GM13976 (cell line): ENCODE measurements at regions not wholly inside any gene's neighbourhood (a gene's known extent, or its start where the extent isn't known, plus 50 kb on each side); places are given as distances from the start of the nearest gene placed in this dataset.

Experiments
- DNase-seq: peaks from one replicate; pipeline ENCODE4 v3.0.0; 2012; ENCODE audit warnings: low spot score
- in situ Hi-C: fragments of 300-500 bp; cut with MboI; formaldehyde crosslinking; loops from one replicate; pipeline ENCODE4 v1.12.0; 2022; ENCODE audit warnings: low sequenced_read_pairs, mixed read lengths, inconsistent platforms; ENCODE audit not compliant: unreplicated experiment
- TF ChIP-seq, protein P1 (sequence below): IDR thresholded peaks from 2 replicates; pipeline ENCODE4 v1.5.1; 2012; ENCODE audit warnings: borderline replicate concordance, mild to moderate bottlenecking; ENCODE audit not compliant: insufficient read depth; ENCODE audit errors: extremely low read depth, missing control alignments, control extremely low read depth

DNA sequence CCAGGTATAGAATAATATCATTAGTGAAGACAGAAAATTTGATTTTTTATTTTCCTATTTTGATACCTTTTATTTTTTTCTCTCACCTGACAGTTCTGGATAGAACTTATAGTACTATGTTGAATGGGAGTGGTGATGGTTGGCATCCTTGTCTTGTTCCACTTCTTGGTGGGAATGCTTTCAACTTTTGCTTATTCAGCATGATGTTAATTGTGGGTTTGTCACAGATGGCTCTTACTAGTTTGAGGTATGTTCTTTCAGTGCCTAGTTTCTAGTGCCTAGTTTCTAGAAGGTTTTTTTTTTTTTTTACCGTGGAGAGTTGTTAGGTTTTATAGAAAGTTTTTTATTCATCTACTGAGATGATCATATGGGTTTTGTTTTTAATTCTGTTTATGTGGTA, 516.3 kb upstream of the NOVA1 start:
- TF ChIP-seq, protein P1, sequence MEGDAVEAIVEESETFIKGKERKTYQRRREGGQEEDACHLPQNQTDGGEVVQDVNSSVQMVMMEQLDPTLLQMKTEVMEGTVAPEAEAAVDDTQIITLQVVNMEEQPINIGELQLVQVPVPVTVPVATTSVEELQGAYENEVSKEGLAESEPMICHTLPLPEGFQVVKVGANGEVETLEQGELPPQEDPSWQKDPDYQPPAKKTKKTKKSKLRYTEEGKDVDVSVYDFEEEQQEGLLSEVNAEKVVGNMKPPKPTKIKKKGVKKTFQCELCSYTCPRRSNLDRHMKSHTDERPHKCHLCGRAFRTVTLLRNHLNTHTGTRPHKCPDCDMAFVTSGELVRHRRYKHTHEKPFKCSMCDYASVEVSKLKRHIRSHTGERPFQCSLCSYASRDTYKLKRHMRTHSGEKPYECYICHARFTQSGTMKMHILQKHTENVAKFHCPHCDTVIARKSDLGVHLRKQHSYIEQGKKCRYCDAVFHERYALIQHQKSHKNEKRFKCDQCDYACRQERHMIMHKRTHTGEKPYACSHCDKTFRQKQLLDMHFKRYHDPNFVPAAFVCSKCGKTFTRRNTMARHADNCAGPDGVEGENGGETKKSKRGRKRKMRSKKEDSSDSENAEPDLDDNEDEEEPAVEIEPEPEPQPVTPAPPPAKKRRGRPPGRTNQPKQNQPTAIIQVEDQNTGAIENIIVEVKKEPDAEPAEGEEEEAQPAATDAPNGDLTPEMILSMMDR: no peak
- in situ Hi-C loops: no loop called here

DNA sequence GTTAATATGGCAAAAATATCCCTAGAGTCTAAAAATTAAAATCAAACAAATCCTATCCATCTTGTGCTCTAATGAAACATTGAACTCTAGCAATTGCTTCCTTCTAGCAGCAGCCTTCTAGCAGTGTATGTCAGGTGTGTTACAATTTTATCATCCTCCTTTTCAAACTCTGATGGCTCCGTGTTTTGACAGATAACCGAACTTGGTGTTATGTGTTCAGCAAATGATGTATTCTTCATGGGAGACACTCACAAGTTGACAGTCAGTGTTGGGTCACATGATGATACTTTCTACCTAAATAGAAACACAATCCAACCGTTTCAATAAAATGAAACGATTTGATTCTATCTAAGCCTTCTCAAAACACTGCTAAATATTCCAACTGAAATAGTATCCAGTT, 525.3 kb upstream of the NOVA1 start:
- in situ Hi-C loops: no loop called here
- no peak for DNase-seq
- TF ChIP-seq, protein P1: no peak

More for the DNA sequence above, 516.3 kb upstream of the NOVA1 start:
- no peak for DNase-seq

DNA sequence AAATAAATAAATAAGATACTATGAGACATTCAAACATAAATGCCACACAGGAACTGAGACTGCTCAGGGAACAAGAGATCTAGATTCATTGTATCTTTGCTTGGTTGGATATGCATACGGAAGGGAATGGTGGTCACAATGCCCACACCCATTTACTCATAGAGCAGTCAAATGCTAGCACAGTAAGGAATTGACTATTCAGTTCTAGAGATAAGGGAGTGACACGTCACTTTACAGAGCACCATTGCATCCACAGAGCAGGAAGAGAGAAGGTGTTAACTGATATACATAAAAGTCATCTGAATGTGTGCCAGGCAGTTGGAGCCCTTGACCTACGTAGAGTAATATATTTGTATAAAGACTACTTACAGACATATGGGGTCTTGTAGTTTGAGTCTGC, 530.0 kb upstream of the NOVA1 start:
- TF ChIP-seq, protein P1: no peak
- in situ Hi-C loops: no loop called here
- DNase-seq: no peak

DNA sequence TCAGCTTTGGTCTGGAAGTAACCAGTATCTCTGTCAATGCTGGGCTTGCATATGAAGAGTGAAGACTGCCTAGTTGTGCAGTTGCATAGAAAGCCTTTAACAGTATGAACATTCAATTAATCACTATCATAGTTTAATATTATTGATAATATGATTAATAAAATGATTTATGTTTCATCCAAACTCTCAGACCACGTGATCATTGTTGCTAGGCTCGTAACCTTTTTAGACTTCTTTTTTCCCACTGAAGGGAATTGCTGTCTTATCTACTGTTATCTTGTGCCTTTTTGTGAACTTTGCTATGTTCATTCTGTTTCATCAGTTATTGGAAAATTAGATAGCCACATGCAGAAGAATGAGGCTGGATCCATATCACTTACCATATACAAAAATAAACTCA, 536.4 kb upstream of the NOVA1 start:
- TF ChIP-seq, protein P1: no peak
- no peak for DNase-seq
- in situ Hi-C loops: no loop called here

- no peak for DNase-seq
- in situ Hi-C loops: no loop called here
- TF ChIP-seq, protein P1: no peak
Observed at GRCh38 chr14:27145170-27145569, 547.3 kb upstream of the NOVA1 start.

DNA sequence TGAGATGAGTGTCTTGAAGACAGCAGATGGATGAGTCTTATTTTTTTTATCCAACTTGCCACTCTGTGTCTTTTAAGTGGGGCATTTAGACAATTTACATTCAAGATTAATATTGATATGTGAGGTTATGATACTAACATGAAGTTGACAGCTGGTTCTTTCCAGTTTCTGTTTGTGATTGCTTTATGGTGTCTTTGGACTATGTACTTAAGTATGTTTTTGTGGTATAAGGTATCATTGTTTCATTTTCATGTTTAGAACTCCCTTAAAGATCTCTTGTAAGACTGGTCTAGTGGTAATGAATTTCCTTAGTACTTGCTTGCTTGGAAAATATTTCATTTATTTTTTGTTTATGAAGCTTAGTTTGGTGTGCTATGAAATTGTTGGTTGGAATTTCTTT, 550.3 kb upstream of the NOVA1 start:
- in situ Hi-C loops: no loop called here
- no peak for DNase-seq
- TF ChIP-seq, protein P1: no peak

DNA sequence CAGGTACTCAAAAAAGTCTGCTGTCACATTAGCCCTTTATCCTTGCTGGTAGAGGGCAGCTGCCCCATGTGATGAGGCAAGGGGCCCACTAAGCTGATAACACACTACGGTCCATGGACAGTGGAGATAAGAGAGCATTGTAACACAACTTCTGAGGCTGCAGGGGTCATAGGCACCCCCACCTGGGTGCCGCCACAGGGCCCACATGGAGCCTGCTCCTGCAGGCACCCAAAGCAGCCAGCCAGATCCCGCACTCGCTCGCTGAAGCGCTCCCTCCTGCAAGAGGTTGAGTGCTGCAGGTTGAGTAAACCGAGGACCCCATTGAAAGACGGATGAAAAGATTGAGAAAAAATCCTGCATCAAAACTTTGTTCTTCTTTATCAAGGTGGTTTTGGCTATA, 566.3 kb upstream of the NOVA1 start:
- TF ChIP-seq, protein P1: no peak
- no peak for DNase-seq
- in situ Hi-C loops: no loop called here
